HCT116 (cell line): ENCODE measurements at regions not wholly inside any gene's neighbourhood (a gene's known extent, or its start where the extent isn't known, plus 50 kb on each side); places are given as distances from the start of the nearest gene placed in this dataset.

ENCODE experiments used
- ATAC-seq: fragments of 200-7000 bp; cut with Tn5 transposase; 2 replicates; pipeline ENCODE4 v1.9.1; 2020; ENCODE audit warnings: mild to moderate bottlenecking, moderate library complexity
- BruUV-seq: library from RNA; stranded (reverse); fragments of 400-500 nt; replicated peaks from 2 replicates; lab custom pipeline; 2021; lab: Mats Ljungman, UMichigan
- CTCF ChIA-PET: fragments of 300-600 bp; sonication (Branson Sonifier 250); formaldehyde crosslinking; loops from one replicate; lab custom pipeline; 2021; ENCODE audit warnings: antibody characterized with exemption; lab: Charles Lee
- POLR2A ChIA-PET: fragments of 300-600, 350-600 bp; sonication (Branson Sonifier 250); formaldehyde crosslinking; loops from one replicate; lab custom pipeline; 2021; ENCODE audit warnings: antibody characterized with exemption; lab: Charles Lee
- RAD21 ChIA-PET, 2 experiments: fragments of 300-600 bp; sonication (Branson Sonifier 250); formaldehyde crosslinking; loops; one replicate each; lab custom pipeline; 2023; ENCODE audit warnings: low total read pairs in 2 of 2; ENCODE audit not compliant: uncharacterized antibody in 2 of 2, unreplicated experiment in 2 of 2, low non-redundant PET in 1 of 2; lab: Charles Lee
- DNase-seq: peaks from one replicate; pipeline ENCODE4 v3.0.0-alpha.2; 2010; ENCODE audit warnings: low read depth, low spot score
- H2AFZ ChIP-seq: fragments of 200-600 bp; shearing (Covaris generic), sonication (generic); 2 replicates; pipeline ENCODE4 v1.6.1; 2017; ENCODE audit warnings: low read depth, mixed run types, mixed read lengths, antibody characterized with exemption, low read length; ENCODE audit not compliant: poor library complexity, severe bottlenecking
- H3K27ac ChIP-seq: 2 replicates; pipeline ENCODE4 v1.5.1; 2012; ENCODE audit warnings: low read depth, low read length
- H3K27me3 ChIP-seq: fragments of 200-600 bp; sonication (generic); 2 replicates; pipeline ENCODE4 v1.6.1; 2016; ENCODE audit warnings: mixed run types, low read length, mixed read lengths; ENCODE audit not compliant: insufficient read depth
- H3K36me3 ChIP-seq, 2 experiments: fragments of 200-500 bp in 1 of 2; fragments of 200-600 bp in 1 of 2; sonication (Bioruptor generic) in 1 of 2; sonication (generic) in 1 of 2; 2 replicates each; pipeline versions ENCODE4 v1.5.1 to v1.6.1; 2014 to 2016; ENCODE audit warnings: low read length in 2 of 2, inconsistent platforms in 1 of 2, mixed read lengths in 1 of 2, mixed run types in 1 of 2; ENCODE audit not compliant: insufficient read depth in 2 of 2, control insufficient read depth in 1 of 2
- H3K4me1 ChIP-seq, 2 experiments: fragments of 200-600 bp in 1 of 2; sonication (generic) in 1 of 2; 2 replicates each; pipeline versions ENCODE4 v1.5.1 to v1.6.1; 2012 to 2017; ENCODE audit warnings: low read length in 2 of 2, inconsistent platforms in 1 of 2, mild to moderate bottlenecking in 1 of 2, mixed read lengths in 1 of 2, mixed run types in 1 of 2, moderate library complexity in 1 of 2; ENCODE audit not compliant: insufficient read depth in 2 of 2, control insufficient read depth in 1 of 2
- H3K4me2 ChIP-seq: fragments of 200-600 bp; sonication (generic); 2 replicates; pipeline ENCODE4 v1.6.1; 2017; ENCODE audit warnings: mixed run types, low read length, mixed read lengths
- H3K4me3 ChIP-seq, 2 experiments: fragments of 200-600 bp in 1 of 2; sonication (generic) in 1 of 2; replicated peaks in 1 of 2; 2 replicates each; pipeline ENCODE4 v1.5.1; 2011 to 2016; ENCODE audit warnings: low read length in 2 of 2, control low read depth in 1 of 2, low read depth in 1 of 2, mild to moderate bottlenecking in 1 of 2, mixed read lengths in 1 of 2, mixed run types in 1 of 2
- H3K79me2 ChIP-seq: fragments of 200-600 bp; sonication (generic); 2 replicates; pipeline ENCODE4 v1.6.1; 2017; ENCODE audit warnings: mild to moderate bottlenecking, mixed run types, low read length, moderate library complexity, mixed read lengths; ENCODE audit not compliant: insufficient read depth
- H3K9ac ChIP-seq: fragments of 200-600 bp; sonication (generic); 2 replicates; pipeline ENCODE4 v1.6.1; 2016; ENCODE audit warnings: low read length, mixed read lengths
- H3K9me2 ChIP-seq: fragments of 200-600 bp; sonication (generic), shearing (Covaris generic); 2 replicates; pipeline ENCODE4 v1.6.1; 2017; ENCODE audit warnings: mixed run types, mild to moderate bottlenecking, moderate library complexity; ENCODE audit not compliant: insufficient read depth
- H3K9me3 ChIP-seq, 2 experiments: fragments of 200-500 bp in 1 of 2; fragments of 200-600 bp in 1 of 2; sonication (Bioruptor generic) in 1 of 2; sonication (generic) in 1 of 2; 2 replicates each; pipeline ENCODE4 v1.6.1; 2014 to 2017; ENCODE audit warnings: low read length in 2 of 2, mixed read lengths in 2 of 2, inconsistent platforms in 1 of 2, low read depth in 1 of 2, mild to moderate bottlenecking in 1 of 2, mixed run types in 1 of 2, moderate library complexity in 1 of 2; ENCODE audit not compliant: control insufficient read depth in 1 of 2, insufficient read depth in 1 of 2
- H4K20me1 ChIP-seq: fragments of 200-600 bp; sonication (generic), shearing (Covaris generic); 2 replicates; pipeline ENCODE4 v1.6.1; 2017; ENCODE audit warnings: mixed run types, mild to moderate bottlenecking, moderate library complexity; ENCODE audit not compliant: insufficient read depth
- EGR1 ChIP-seq: IDR thresholded peaks from 2 replicates; pipeline ENCODE4 v1.6.1; 2012; ENCODE audit warnings: low read depth
- FOSL1 ChIP-seq: IDR thresholded peaks from 2 replicates; pipeline ENCODE4 v1.6.1; 2012; ENCODE audit warnings: low read depth
- POLR2AphosphoS5 ChIP-seq: IDR thresholded peaks from 2 replicates; pipeline ENCODE4 v1.6.1; 2011; ENCODE audit warnings: mild to moderate bottlenecking, low read depth, low read length, moderate library complexity
- TCF7L2 ChIP-seq: IDR thresholded peaks from 2 replicates; pipeline ENCODE4 v1.7.0; 2011; ENCODE audit warnings: borderline replicate concordance, inconsistent platforms; ENCODE audit not compliant: insufficient read depth, insufficient read length; ENCODE audit errors: extremely low read depth
- intact Hi-C: fragments of 100-400 bp; cut with micrococcal nuclease; formaldehyde crosslinking; loops from 2 replicates; pipeline ENCODE4 v1.10.0; 2022

DNA sequence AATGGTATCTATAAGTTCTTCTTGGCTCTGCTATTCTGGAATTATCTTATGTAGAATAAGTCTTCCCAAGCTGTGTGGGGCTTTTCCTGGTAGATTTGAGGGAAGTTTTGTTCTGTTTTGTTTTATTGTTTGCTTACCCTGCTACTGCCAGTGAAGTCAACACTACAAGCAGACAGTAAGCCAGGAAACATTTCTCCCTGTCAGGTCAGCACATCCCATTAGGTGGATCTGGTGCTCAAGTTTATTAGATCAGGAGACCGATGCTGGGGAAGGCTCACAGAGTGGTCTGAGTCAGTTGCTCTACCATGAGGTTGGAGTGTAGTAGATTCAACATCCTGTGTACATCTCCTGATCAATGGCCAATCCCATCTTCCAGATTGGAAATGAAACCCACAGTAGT is 79.1 kb downstream of the ADRB2 start:
- intact Hi-C loops: no loop called here
- ChIA-PET RAD21 (no interaction called here), CTCF (no interaction called here), POLR2A (no interaction called here)
- H3K4me2 ChIP-seq: no peak overlapping the region
- H3K27ac ChIP-seq: no peak overlapping the region
- BruUV-seq: no TSS peak
- peaks cover 6 to 14% of the 10 kb centered on the region in 2 experiments for H3K4me1 ChIP-seq
- no peaks in the 10 kb centered on the region for H3K79me2 ChIP-seq
- TF ChIP-seq EGR1 (no peak), TCF7L2 (no peak)
- no peaks in the 10 kb centered on the region for H3K36me3 ChIP-seq
- no peaks in the 10 kb centered on the region for H3K9me3 ChIP-seq
- H3K4me3 ChIP-seq: no peak overlapping the region
- no peak for DNase-seq
- H4K20me1 ChIP-seq: no peaks in the 10 kb centered on the region
- H2AFZ ChIP-seq: no peak overlapping the region
- no peaks in the 10 kb centered on the region for H3K27me3 ChIP-seq
- no peaks in the 10 kb centered on the region for H3K9me2 ChIP-seq
- ATAC-seq: no peak
- H3K9ac ChIP-seq: no peak overlapping the region

DNA sequence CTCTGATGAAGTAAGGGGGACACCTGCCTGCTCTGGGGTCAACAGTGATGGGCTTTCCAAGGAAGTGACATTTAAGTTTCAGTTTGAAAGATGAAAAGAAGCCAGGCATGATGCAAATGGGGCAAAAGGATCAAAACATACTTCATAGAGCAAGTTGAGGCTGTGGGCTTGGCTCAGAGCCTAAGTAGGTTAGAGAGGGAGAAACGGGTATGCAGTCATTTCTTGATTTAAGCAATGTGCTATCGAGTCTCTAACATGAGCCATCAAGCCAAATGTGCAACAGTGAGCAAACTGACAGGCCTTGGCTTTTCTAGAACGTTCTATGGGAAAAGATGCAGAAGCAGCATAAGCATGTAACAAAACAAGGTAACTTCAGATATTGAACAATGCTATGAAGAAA is 80.6 kb downstream of the ADRB2 start:
- Histone ChIP-seq H3K4me2 (no peak overlapping the region), H3K36me3 (no peaks in the 10 kb centered on the region), H2AFZ (no peak overlapping the region), H3K9ac (no peak overlapping the region), H3K9me2 (no peaks in the 10 kb centered on the region), H3K27ac (no peak overlapping the region), H3K4me1 (peaks cover 9 to 29% of the 10 kb centered on the region in 2 experiments), H4K20me1 (no peaks in the 10 kb centered on the region), H3K27me3 (no peaks in the 10 kb centered on the region), H3K79me2 (no peaks in the 10 kb centered on the region), H3K4me3 (no peak overlapping the region), H3K9me3 (no peaks in the 10 kb centered on the region)
- ATAC-seq: no peak
- POLR2A ChIA-PET: no interaction called here
- CTCF ChIA-PET: interaction anchor here (1.0 kb wide), 2 partner anchors 51 to 208 kb away, joined by 3 to 4 read pairs; no protein-coding TSS in a partner anchor
- intact Hi-C loops: loop anchor here (1.0 kb wide), 1 partner anchor 77 kb away; no protein-coding TSS in a partner anchor
- BruUV-seq: no TSS peak
- TF ChIP-seq FOSL1 (no peak), POLR2AphosphoS5 (no peak)
- RAD21 ChIA-PET: no interaction called here
- no peak for DNase-seq
